Skeletal muscle tissue (tissue), 3 donors: ENCODE measurements at regions not wholly inside any gene's neighbourhood (a gene's known extent, or its start where the extent isn't known, plus 50 kb on each side); places are given as distances from the start of the nearest gene placed in this dataset.

Experiments
- H3K27ac ChIP-seq: one replicate; pipeline ENCODE4 v1.7.0; 2013; ENCODE audit warnings: mild to moderate bottlenecking, low read depth, low read length, inconsistent platforms
- H3K27me3 ChIP-seq, 3 donors: one replicate each; pipeline ENCODE4 v1.7.0; 2013; ENCODE audit warnings: low read length in 3 of 3; ENCODE audit not compliant: control insufficient read depth in 3 of 3, insufficient read depth in 3 of 3
- H3K36me3 ChIP-seq, 3 donors: one replicate each; pipeline ENCODE4 v1.7.0; 2013; ENCODE audit warnings: low read length in 3 of 3; ENCODE audit not compliant: control insufficient read depth in 3 of 3, insufficient read depth in 3 of 3
- H3K4me1 ChIP-seq, 3 donors: one replicate each; pipeline ENCODE4 v1.7.0; 2013; ENCODE audit warnings: low read length in 3 of 3, mild to moderate bottlenecking in 3 of 3; ENCODE audit not compliant: control insufficient read depth in 3 of 3, insufficient read depth in 3 of 3
- H3K4me3 ChIP-seq, 3 donors: one replicate each; pipeline ENCODE4 v1.7.0; 2013; ENCODE audit warnings: low read length in 3 of 3
- H3K9ac ChIP-seq, 3 donors: one replicate each; pipeline ENCODE4 v1.7.0; 2013; ENCODE audit warnings: low read length in 3 of 3, mild to moderate bottlenecking in 3 of 3, moderate library complexity in 2 of 3, low read depth in 1 of 3
- H3K9me3 ChIP-seq, 3 donors: one replicate each; pipeline ENCODE4 v1.7.0; 2013; ENCODE audit warnings: low read length in 3 of 3; ENCODE audit not compliant: control insufficient read depth in 3 of 3
- donor health status: Osteomylitis.

- no peak overlapping the region for H3K27ac ChIP-seq
- no peak overlapping the region for H3K9ac ChIP-seq
- H3K27me3 ChIP-seq: no peaks in the 10 kb centered on the region
- no peaks in the 10 kb centered on the region for H3K9me3 ChIP-seq
- no peaks in the 10 kb centered on the region for H3K36me3 ChIP-seq
- no peaks in the 10 kb centered on the region for H3K4me1 ChIP-seq
- H3K4me3 ChIP-seq: no peak overlapping the region
Observed at GRCh38 chr13:100845128-100845757, 170.6 kb upstream of the TMTC4 start.

- Histone ChIP-seq H3K27me3 (no peaks in the 10 kb centered on the region), H3K9me3 (no peaks in the 10 kb centered on the region)
Observed at GRCh38 chr13:100842136-100842535, 167.5 kb upstream of the TMTC4 start.

GRCh38 chr13:100838387-100838786, 163.8 kb upstream of the TMTC4 start:
- H3K36me3 ChIP-seq: no peaks in the 10 kb centered on the region
- no peaks in the 10 kb centered on the region for H3K27me3 ChIP-seq
- H3K4me3 ChIP-seq: no peak overlapping the region
- H3K9ac ChIP-seq: no peak overlapping the region
- no peaks in the 10 kb centered on the region for H3K4me1 ChIP-seq
- no peaks in the 10 kb centered on the region for H3K9me3 ChIP-seq
- no peak overlapping the region for H3K27ac ChIP-seq

More at GRCh38 chr13:100842136-100842535, 167.5 kb upstream of the TMTC4 start:
- H3K27ac ChIP-seq: no peak overlapping the region
- H3K4me1 ChIP-seq: no peaks in the 10 kb centered on the region
- H3K36me3 ChIP-seq: no peaks in the 10 kb centered on the region
- H3K9ac ChIP-seq: no peak overlapping the region
- H3K4me3 ChIP-seq: no peak overlapping the region

GRCh38 chr13:100837631-100838030, 163.0 kb upstream of the TMTC4 start:
- Histone ChIP-seq H3K9ac (no peak overlapping the region), H3K4me3 (no peak overlapping the region), H3K9me3 (no peaks in the 10 kb centered on the region), H3K27me3 (no peaks in the 10 kb centered on the region), H3K4me1 (no peaks in the 10 kb centered on the region), H3K27ac (no peak overlapping the region), H3K36me3 (no peaks in the 10 kb centered on the region)

- Histone ChIP-seq H3K27ac (no peak overlapping the region), H3K9ac (no peak overlapping the region), H3K36me3 (no peaks in the 10 kb centered on the region), H3K4me3 (no peak overlapping the region), H3K4me1 (no peaks in the 10 kb centered on the region), H3K9me3 (no peaks in the 10 kb centered on the region), H3K27me3 (peaks cover 0 to under 1% (median 0%) of the 10 kb centered on the region in 3 donors)
Observed at GRCh38 chr13:100836711-100837110, 162.1 kb upstream of the TMTC4 start.

GRCh38 chr13:100835695-100836094, 161.1 kb upstream of the TMTC4 start:
- Histone ChIP-seq H3K9me3 (no peaks in the 10 kb centered on the region), H3K4me1 (no peaks in the 10 kb centered on the region), H3K27ac (no peak overlapping the region), H3K27me3 (peaks cover 0 to 4% (median 0%) of the 10 kb centered on the region in 3 donors), H3K36me3 (no peaks in the 10 kb centered on the region), H3K9ac (no peak overlapping the region), H3K4me3 (no peak overlapping the region)

GRCh38 chr13:100833427-100833826, 158.8 kb upstream of the TMTC4 start:
- Histone ChIP-seq H3K27me3 (peaks cover 0 to 4% (median 0%) of the 10 kb centered on the region in 3 donors), H3K9me3 (peaks cover 0 to 2% (median 2%) of the 10 kb centered on the region in 3 donors), H3K4me3 (no peak overlapping the region), H3K4me1 (no peaks in the 10 kb centered on the region), H3K36me3 (no peaks in the 10 kb centered on the region), H3K9ac (no peak overlapping the region), H3K27ac (no peak overlapping the region)

GRCh38 chr13:100828226-100828625, 153.6 kb upstream of the TMTC4 start:
- H3K4me1 ChIP-seq: no peaks in the 10 kb centered on the region
- no peaks in the 10 kb centered on the region for H3K36me3 ChIP-seq
- H3K27me3 ChIP-seq: peaks cover 0 to 6% (median 0%) of the 10 kb centered on the region in 3 donors
- no peak overlapping the region for H3K4me3 ChIP-seq
- peaks cover 0 to 2% (median 2%) of the 10 kb centered on the region in 3 donors for H3K9me3 ChIP-seq
- H3K9ac ChIP-seq: no peak overlapping the region
- no peak overlapping the region for H3K27ac ChIP-seq

GRCh38 chr13:100827489-100828176, 153.0 kb upstream of the TMTC4 start:
- Histone ChIP-seq H3K9ac (no peak overlapping the region), H3K27ac (no peak overlapping the region), H3K4me3 (no peak overlapping the region), H3K36me3 (no peaks in the 10 kb centered on the region), H3K9me3 (peaks cover 0 to 2% (median 2%) of the 10 kb centered on the region in 3 donors), H3K4me1 (no peaks in the 10 kb centered on the region), H3K27me3 (peaks cover 0 to 6% (median 0%) of the 10 kb centered on the region in 3 donors)

GRCh38 chr13:100826441-100826840, 151.8 kb upstream of the TMTC4 start:
- H3K36me3 ChIP-seq: no peaks in the 10 kb centered on the region
- H3K9ac ChIP-seq: no peak overlapping the region
- H3K27me3 ChIP-seq: peaks cover 0 to 3% (median 0%) of the 10 kb centered on the region in 3 donors
- no peaks in the 10 kb centered on the region for H3K4me1 ChIP-seq
- peaks cover 0 to 2% (median 2%) of the 10 kb centered on the region in 3 donors for H3K9me3 ChIP-seq
- H3K27ac ChIP-seq: no peak overlapping the region
- H3K4me3 ChIP-seq: no peak overlapping the region
